Caco-2 (cell line): ENCODE measurements at regions not wholly inside any gene's neighbourhood (a gene's known extent, or its start where the extent isn't known, plus 50 kb on each side); places are given as distances from the start of the nearest gene placed in this dataset.

ENCODE experiments used
- BruUV-seq: library from RNA; stranded (reverse); fragments of 400-500 nt; replicated peaks from 2 replicates; lab custom pipeline; 2021; lab: Mats Ljungman, UMichigan
- CTCF ChIA-PET: fragments of 300-600 bp; sonication (Branson Sonifier 250); formaldehyde crosslinking; loops from one replicate; lab custom pipeline; 2022; ENCODE audit warnings: antibody characterized with exemption; lab: Charles Lee
- POLR2A ChIA-PET: fragments of 300-600 bp; sonication (Branson Sonifier 250); formaldehyde crosslinking; loops from one replicate; lab custom pipeline; 2022; ENCODE audit warnings: antibody characterized with exemption; lab: Charles Lee
- DNase-seq, 2 experiments: peaks; one replicate each; pipeline versions ENCODE4 v3.0.0 to v3.0.0-alpha.2; 2020 to 2022
- H3K27me3 ChIP-seq: replicated peaks from 2 replicates; pipeline ENCODE4 v1.6.0; 2011; ENCODE audit warnings: low read length; ENCODE audit not compliant: control insufficient read depth, insufficient read depth
- H3K36me3 ChIP-seq: 2 replicates; pipeline ENCODE4 v1.5.1; 2011; ENCODE audit warnings: low read length; ENCODE audit not compliant: control insufficient read depth, insufficient read depth
- H3K4me1 ChIP-seq: fragments of 250-450 bp; sonication (Bioruptor Pico); 2 replicates; pipeline ENCODE4 v1.5.1; 2020; ENCODE audit warnings: mild to moderate bottlenecking
- H3K4me3 ChIP-seq: 2 replicates; pipeline ENCODE4 v1.5.1; 2011; ENCODE audit warnings: low read depth, mild to moderate bottlenecking, control low read depth, low read length
- H3K9me3 ChIP-seq: fragments of 250-450 bp; sonication (Bioruptor Pico); 2 replicates; pipeline ENCODE4 v1.5.1; 2020; ENCODE audit warnings: mild to moderate bottlenecking, moderate library complexity
- H3K27ac Mint-ChIP-seq: one replicate; pipeline ENCODE4 v1.8.0; 2022; ENCODE audit warnings: mixed read lengths; ENCODE audit not compliant: unreplicated experiment
- H3K27me3 Mint-ChIP-seq: one replicate; pipeline ENCODE4 v1.8.0; 2022; ENCODE audit warnings: mixed read lengths; ENCODE audit not compliant: insufficient read depth, unreplicated experiment
- H3K36me3 Mint-ChIP-seq: one replicate; pipeline ENCODE4 v1.8.0; 2022; ENCODE audit warnings: mild to moderate bottlenecking, mixed read lengths; ENCODE audit not compliant: insufficient read depth, unreplicated experiment
- H3K4me1 Mint-ChIP-seq: one replicate; pipeline ENCODE4 v1.8.0; 2022; ENCODE audit warnings: low read depth, mixed read lengths; ENCODE audit not compliant: unreplicated experiment
- H3K4me3 Mint-ChIP-seq: one replicate; pipeline ENCODE4 v1.8.0; 2022; ENCODE audit warnings: mild to moderate bottlenecking, moderate library complexity, mixed read lengths; ENCODE audit not compliant: unreplicated experiment
- H3K9me3 Mint-ChIP-seq: one replicate; pipeline ENCODE4 v1.8.0; 2022; ENCODE audit warnings: mixed read lengths; ENCODE audit not compliant: unreplicated experiment
- CTCF ChIP-seq, 2 experiments: fragments of 200-600 bp in 1 of 2; IDR thresholded peaks; 1 replicate in 1 of 2; 2 replicates in 1 of 2; pipeline versions ENCODE4 v1.5.1 to v1.8.0; 2011 to 2022; ENCODE audit warnings: antibody characterized with exemption in 1 of 2, control low read depth in 1 of 2, inconsistent platforms in 1 of 2, low read depth in 1 of 2, low read length in 1 of 2, mild to moderate bottlenecking in 1 of 2, moderate library complexity in 1 of 2; ENCODE audit not compliant: insufficient read depth in 1 of 2, severe bottlenecking in 1 of 2, unreplicated experiment in 1 of 2
- intact Hi-C: fragments of 100-400 bp; cut with micrococcal nuclease; formaldehyde crosslinking; loops from one replicate; pipeline ENCODE4 v1.10.0; 2022; ENCODE audit not compliant: unreplicated experiment

GRCh38 chr9:24899463-24899862 lies 353.8 kb upstream of the IZUMO3 start:
- Histone ChIP-seq H3K9me3 (no peaks in the 10 kb centered on the region), H3K27me3 (no peaks in the 10 kb centered on the region), H3K36me3 (no peaks in the 10 kb centered on the region), H3K4me1 (no peaks in the 10 kb centered on the region), H3K4me3 (no peak overlapping the region)
- BruUV-seq = no TSS peak
- no peaks in the 10 kb centered on the region for H3K9me3 Mint-ChIP-seq
- CTCF ChIA-PET = no interaction called here
- DNase-seq = no peak
- H3K36me3 Mint-ChIP-seq = no peaks in the 10 kb centered on the region
- no peaks in the 10 kb centered on the region for H3K27me3 Mint-ChIP-seq
- TF ChIP-seq CTCF (IDR thresholded peaks at IDR 0.05; ENCODE audit: insufficient read depth in 1 of 2, low read depth in 1 of 2, low read length in 1 of 2, severe bottlenecking in 1 of 2, unreplicated experiment in 1 of 2) = no peak
- H3K4me3 Mint-ChIP-seq = no peak overlapping the region
- H3K4me1 Mint-ChIP-seq = no peaks in the 10 kb centered on the region
- H3K27ac Mint-ChIP-seq = no peak overlapping the region
- POLR2A ChIA-PET = no interaction called here
- intact Hi-C loops = no loop called here

- H3K9me3 ChIP-seq = no peaks in the 10 kb centered on the region
- BruUV-seq = no TSS peak
- no peak for TF ChIP-seq CTCF (IDR thresholded peaks at IDR 0.05; ENCODE audit: insufficient read depth in 1 of 2, low read depth in 1 of 2, low read length in 1 of 2, severe bottlenecking in 1 of 2, unreplicated experiment in 1 of 2)
- H3K27ac Mint-ChIP-seq = no peak overlapping the region
- H3K9me3 Mint-ChIP-seq = no peaks in the 10 kb centered on the region
- DNase-seq = no peak
- intact Hi-C loops = no loop called here
- H3K4me3 Mint-ChIP-seq = no peak overlapping the region
- no peaks in the 10 kb centered on the region for H3K36me3 ChIP-seq
- H3K27me3 Mint-ChIP-seq = no peaks in the 10 kb centered on the region
- H3K4me3 ChIP-seq = no peak overlapping the region
- H3K4me1 ChIP-seq = no peaks in the 10 kb centered on the region
- H3K4me1 Mint-ChIP-seq = no peaks in the 10 kb centered on the region
- H3K27me3 ChIP-seq = no peaks in the 10 kb centered on the region
- no peaks in the 10 kb centered on the region for H3K36me3 Mint-ChIP-seq
- CTCF ChIA-PET = no interaction called here
- POLR2A ChIA-PET = no interaction called here
Observed at GRCh38 chr9:24897826-24898225, 352.1 kb upstream of the IZUMO3 start.

- H3K4me1 Mint-ChIP-seq = no peaks in the 10 kb centered on the region
- ChIA-PET POLR2A (no interaction called here), CTCF (no interaction called here)
- DNase-seq = no peak
- Histone ChIP-seq H3K4me1 (no peaks in the 10 kb centered on the region), H3K36me3 (no peaks in the 10 kb centered on the region), H3K9me3 (no peaks in the 10 kb centered on the region), H3K27me3 (no peaks in the 10 kb centered on the region), H3K4me3 (no peak overlapping the region)
- H3K27me3 Mint-ChIP-seq = no peaks in the 10 kb centered on the region
- TF ChIP-seq CTCF (IDR thresholded peaks at IDR 0.05; ENCODE audit: insufficient read depth in 1 of 2, low read depth in 1 of 2, low read length in 1 of 2, severe bottlenecking in 1 of 2, unreplicated experiment in 1 of 2) = no peak
- intact Hi-C loops = no loop called here
- no peaks in the 10 kb centered on the region for H3K36me3 Mint-ChIP-seq
- BruUV-seq = no TSS peak
- H3K9me3 Mint-ChIP-seq = no peaks in the 10 kb centered on the region
- no peak overlapping the region for H3K27ac Mint-ChIP-seq
- H3K4me3 Mint-ChIP-seq = no peak overlapping the region
Observed at GRCh38 chr9:24881361-24881760, 335.7 kb upstream of the IZUMO3 start.
